B cell (primary cell): ENCODE measurements at regions not wholly inside any gene's neighbourhood (a gene's known extent, or its start where the extent isn't known, plus 50 kb on each side); places are given as distances from the start of the nearest gene placed in this dataset.

Experiments used
- ATAC-seq: fragments of 200-7000 bp; cut with Tn5 transposase; one replicate; pipeline ENCODE4 v1.10.0; 2021; ENCODE audit warnings: low read depth, mild to moderate bottlenecking, moderate number of reproducible peaks, moderate library complexity
- CTCF ChIA-PET: fragments of 350-600 bp; sonication (Branson Sonifier 250); formaldehyde crosslinking; loops from one replicate; lab custom pipeline; 2021; ENCODE audit warnings: antibody characterized with exemption, inconsistent platforms; lab: Charles Lee
- POLR2A ChIA-PET: fragments of 350-600 bp; sonication (Branson Sonifier 250); formaldehyde crosslinking; loops from one replicate; lab custom pipeline; 2021; ENCODE audit warnings: antibody characterized with exemption; lab: Charles Lee
- DNase-seq: peaks from one replicate; pipeline ENCODE4 v3.0.0; 2013
- H2AFZ ChIP-seq: 2 replicates; pipeline ENCODE4 v1.6.1; 2012; ENCODE audit warnings: mild to moderate bottlenecking, low read depth, low read length; ENCODE audit not compliant: insufficient read depth, poor library complexity, severe bottlenecking
- H3K27ac ChIP-seq, 2 donors: 1 replicate in 1 of 2; 2 replicates in 1 of 2; pipeline ENCODE4 v1.5.1; 2012 to 2013; ENCODE audit warnings: low read length in 2 of 2, mild to moderate bottlenecking in 2 of 2, moderate library complexity in 1 of 2
- H3K27me3 ChIP-seq, 4 experiments: fragments of 200-600 bp in 1 of 4; sonication (generic) in 1 of 4; replicated peaks in 1 of 4; 1 replicate in 2 of 4; 2 replicates in 2 of 4; pipeline versions ENCODE4 v1.6.1 to v1.7.0; 2013 to 2016; ENCODE audit warnings: low read length in 3 of 4, mild to moderate bottlenecking in 2 of 4, mixed read lengths in 1 of 4, moderate library complexity in 1 of 4; ENCODE audit not compliant: insufficient read depth in 4 of 4, control insufficient read depth in 3 of 4; ENCODE audit errors: control extremely low read depth in 1 of 4
- H3K36me3 ChIP-seq, 2 experiments: replicated peaks in 1 of 2; 1 replicate in 1 of 2; 2 replicates in 1 of 2; pipeline versions ENCODE4 v1.6.1 to v1.7.1; 2013; ENCODE audit warnings: low read length in 1 of 2; ENCODE audit not compliant: insufficient read depth in 2 of 2, control insufficient read depth in 1 of 2; ENCODE audit errors: control extremely low read depth in 1 of 2, extremely low read depth in 1 of 2
- H3K4me1 ChIP-seq, 2 donors: fragments of 200-600 bp in 1 of 2; sonication (generic) in 1 of 2; 1 replicate in 1 of 2; 2 replicates in 1 of 2; pipeline versions ENCODE4 v1.5.1 to v1.6.1; 2013 to 2017; ENCODE audit warnings: low read length in 2 of 2; ENCODE audit not compliant: control insufficient read depth in 2 of 2, insufficient read depth in 2 of 2
- H3K4me2 ChIP-seq: replicated peaks from 2 replicates; pipeline ENCODE3; 2012; ENCODE audit warnings: mild to moderate bottlenecking, low read depth, low read length; ENCODE audit not compliant: poor library complexity, severe bottlenecking
- H3K4me3 ChIP-seq, 5 experiments: fragments of 200-600 bp in 1 of 5; sonication (generic) in 1 of 5; 1 replicate in 3 of 5; 2 replicates in 2 of 5; pipeline versions ENCODE4 v1.5.1 to v1.7.0; 2011 to 2016; ENCODE audit warnings: low read length in 4 of 5, mild to moderate bottlenecking in 4 of 5, low read depth in 2 of 5, control low read depth in 1 of 5, moderate library complexity in 1 of 5; ENCODE audit not compliant: insufficient read depth in 1 of 5; ENCODE audit errors: control extremely low read depth in 1 of 5, extremely low read depth in 1 of 5
- H3K79me2 ChIP-seq: fragments of 200-600 bp; sonication (generic); one replicate; pipeline ENCODE4 v1.6.0; 2016; ENCODE audit warnings: low read length; ENCODE audit not compliant: control insufficient read depth, insufficient read depth
- H3K9ac ChIP-seq: fragments of 200-600 bp; sonication (generic); 2 replicates; pipeline ENCODE4 v1.6.1; 2017; ENCODE audit warnings: mild to moderate bottlenecking, low read length, moderate library complexity
- H3K9me3 ChIP-seq, 3 donors: one replicate each; pipeline versions ENCODE4 v1.6.1 to v1.7.1; 2013; ENCODE audit warnings: low read length in 2 of 3; ENCODE audit not compliant: control insufficient read depth in 2 of 3, insufficient read depth in 1 of 3; ENCODE audit errors: control extremely low read depth in 1 of 3
- H4K20me1 ChIP-seq: 2 replicates; pipeline ENCODE4 v1.6.0; 2012; ENCODE audit warnings: mild to moderate bottlenecking, low read length; ENCODE audit not compliant: insufficient read depth, control insufficient read depth, poor library complexity, severe bottlenecking
- H3K27ac Mint-ChIP-seq: one replicate; pipeline ENCODE4 v1.8.0; 2021; ENCODE audit warnings: mixed read lengths
- H3K27me3 Mint-ChIP-seq: one replicate; pipeline ENCODE4 v1.8.0; 2021; ENCODE audit warnings: mixed read lengths
- H3K4me1 Mint-ChIP-seq: one replicate; pipeline ENCODE4 v1.8.0; 2021; ENCODE audit warnings: mixed read lengths
- H3K4me3 Mint-ChIP-seq: one replicate; pipeline ENCODE4 v1.8.0; 2021; ENCODE audit warnings: mixed read lengths
- H3K9me3 Mint-ChIP-seq: one replicate; pipeline ENCODE4 v1.8.0; 2022; ENCODE audit warnings: mixed read lengths; ENCODE audit not compliant: insufficient read depth
- EZH2 ChIP-seq: IDR thresholded peaks from 2 replicates; pipeline ENCODE4 v1.6.1; 2012; ENCODE audit warnings: borderline replicate concordance, low read depth, mild to moderate bottlenecking, moderate library complexity, low read length; ENCODE audit not compliant: insufficient read depth, poor library complexity, severe bottlenecking
- WGBS: methylation state at CpG from one replicate; pipeline ENCODE4 v1.1.5; 2013; ENCODE audit warnings: missing lambda C conversion rate; ENCODE audit not compliant: insufficient coverage; 5-methylcytosine and 5-hydroxymethylcytosine counted together
- intact Hi-C: fragments of 100-400 bp; cut with micrococcal nuclease; formaldehyde crosslinking; loops from one replicate; pipeline ENCODE4 v1.10.0; 2022
- TF ChIP-seq, protein P1 (sequence below): fragments of 200-600 bp; IDR thresholded peaks from one replicate; pipeline ENCODE4 v1.8.0; 2022; ENCODE audit warnings: antibody characterized with exemption, mild to moderate bottlenecking

DNA sequence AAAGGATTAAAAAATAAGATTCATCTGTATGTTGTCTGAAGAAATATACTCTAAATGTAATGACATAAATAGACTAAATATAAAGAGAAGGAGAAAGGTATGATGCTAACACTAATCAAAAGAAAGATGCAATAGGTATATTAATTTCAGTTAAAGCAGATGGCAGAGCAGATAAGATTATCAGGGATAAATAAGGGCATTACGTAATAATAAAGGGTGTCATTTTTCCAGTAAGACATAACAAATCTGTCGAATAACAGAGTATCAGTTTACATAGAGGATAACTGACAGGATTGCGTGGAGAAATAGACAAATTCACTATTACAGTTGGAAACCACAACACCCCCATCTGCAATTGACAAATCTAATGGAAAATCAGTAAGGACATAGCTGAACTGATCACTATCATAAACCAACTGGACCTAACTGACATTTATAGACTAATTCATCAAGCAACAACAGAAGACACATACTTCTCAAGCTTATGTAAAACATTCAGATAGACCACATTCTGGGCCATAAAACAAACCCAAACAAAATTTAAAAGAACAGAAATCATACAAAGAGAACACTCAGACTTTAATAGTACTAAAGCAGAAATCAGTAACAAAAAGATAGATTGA is 384.1 kb upstream of the COBL start:
- no peak for TF ChIP-seq EZH2
- TF ChIP-seq, protein P1, sequence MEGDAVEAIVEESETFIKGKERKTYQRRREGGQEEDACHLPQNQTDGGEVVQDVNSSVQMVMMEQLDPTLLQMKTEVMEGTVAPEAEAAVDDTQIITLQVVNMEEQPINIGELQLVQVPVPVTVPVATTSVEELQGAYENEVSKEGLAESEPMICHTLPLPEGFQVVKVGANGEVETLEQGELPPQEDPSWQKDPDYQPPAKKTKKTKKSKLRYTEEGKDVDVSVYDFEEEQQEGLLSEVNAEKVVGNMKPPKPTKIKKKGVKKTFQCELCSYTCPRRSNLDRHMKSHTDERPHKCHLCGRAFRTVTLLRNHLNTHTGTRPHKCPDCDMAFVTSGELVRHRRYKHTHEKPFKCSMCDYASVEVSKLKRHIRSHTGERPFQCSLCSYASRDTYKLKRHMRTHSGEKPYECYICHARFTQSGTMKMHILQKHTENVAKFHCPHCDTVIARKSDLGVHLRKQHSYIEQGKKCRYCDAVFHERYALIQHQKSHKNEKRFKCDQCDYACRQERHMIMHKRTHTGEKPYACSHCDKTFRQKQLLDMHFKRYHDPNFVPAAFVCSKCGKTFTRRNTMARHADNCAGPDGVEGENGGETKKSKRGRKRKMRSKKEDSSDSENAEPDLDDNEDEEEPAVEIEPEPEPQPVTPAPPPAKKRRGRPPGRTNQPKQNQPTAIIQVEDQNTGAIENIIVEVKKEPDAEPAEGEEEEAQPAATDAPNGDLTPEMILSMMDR = no peak
- ChIA-PET CTCF (no interaction called here), POLR2A (no interaction called here)
- ATAC-seq (no peak), DNase-seq (no peak)
- Histone ChIP-seq H4K20me1 (no peaks in the 10 kb centered on the region), H3K27me3 (no peaks in the 10 kb centered on the region), H3K27ac (no peak overlapping the region), H3K4me2 (no peak overlapping the region), H3K4me3 (no peak overlapping the region), H3K36me3 (no peaks in the 10 kb centered on the region), H3K4me1 (no peaks in the 10 kb centered on the region), H3K9me3 (peaks cover 0 to 5% (median 0%) of the 10 kb centered on the region in 3 donors), H2AFZ (no peak overlapping the region), H3K9ac (no peak overlapping the region), H3K79me2 (no peaks in the 10 kb centered on the region)
- no peaks in the 10 kb centered on the region for H3K4me1 Mint-ChIP-seq
- intact Hi-C loops = no loop called here
- no peak overlapping the region for H3K27ac Mint-ChIP-seq
- H3K4me3 Mint-ChIP-seq = no peak overlapping the region
- H3K9me3 Mint-ChIP-seq = peaks cover 2% of the 10 kb centered on the region
- 78% methylated on average over 1 of the region's 3 CpGs for WGBS
- H3K27me3 Mint-ChIP-seq = no peaks in the 10 kb centered on the region

DNA sequence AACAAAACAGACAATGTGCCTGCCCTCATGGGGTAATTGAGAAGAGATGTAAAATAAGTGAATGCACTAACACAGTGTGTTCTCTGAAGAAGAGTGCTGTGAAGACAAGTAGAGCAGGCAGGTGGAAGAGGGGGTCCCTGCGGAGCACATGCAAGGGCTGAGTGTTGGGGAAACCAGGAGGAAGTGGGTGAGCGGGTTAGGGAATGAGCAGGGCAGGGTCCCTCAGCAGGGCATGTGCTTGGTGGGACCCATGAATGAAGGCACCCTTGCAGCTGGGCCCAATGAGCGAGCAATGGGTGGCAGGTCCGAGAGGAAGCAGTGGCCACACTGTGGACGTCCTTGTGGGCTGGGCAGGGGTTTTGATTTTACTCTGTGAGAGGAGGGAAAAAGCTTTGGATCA is 376.6 kb upstream of the COBL start:
- no peak overlapping the region for H3K27ac ChIP-seq
- 78% methylated on average over 4 of the region's 5 CpGs for WGBS
- ATAC-seq (no peak), DNase-seq (no peak)
- CTCF ChIA-PET = no interaction called here
- no peak overlapping the region for H2AFZ ChIP-seq
- no peaks in the 10 kb centered on the region for H3K9me3 ChIP-seq
- no peak overlapping the region for H3K4me3 ChIP-seq
- no peak overlapping the region for H3K4me2 ChIP-seq
- POLR2A ChIA-PET = no interaction called here
- H3K4me1 ChIP-seq = no peaks in the 10 kb centered on the region
- H3K9ac ChIP-seq = no peak overlapping the region
- H3K36me3 ChIP-seq = no peaks in the 10 kb centered on the region
- Mint-ChIP-seq H3K9me3 (peaks cover 7% of the 10 kb centered on the region), H3K27me3 (no peaks in the 10 kb centered on the region), H3K27ac (no peak overlapping the region), H3K4me3 (no peak overlapping the region), H3K4me1 (no peaks in the 10 kb centered on the region)
- H4K20me1 ChIP-seq = no peaks in the 10 kb centered on the region
- intact Hi-C loops = no loop called here
- H3K79me2 ChIP-seq = no peaks in the 10 kb centered on the region
- no peaks in the 10 kb centered on the region for H3K27me3 ChIP-seq
- TF ChIP-seq, protein P1 = no peak
- no peak for TF ChIP-seq EZH2
